GM21360 (cell line): ENCODE measurements at regions not wholly inside any gene's neighbourhood (a gene's known extent, or its start where the extent isn't known, plus 50 kb on each side); places are given as distances from the start of the nearest gene placed in this dataset.
"Not testable (repeated sequence)": the region's sequence is repeated elsewhere in the genome, so short reads cannot be mapped to it uniquely, and the experiment has no call there.

Experiments used
- ATAC-seq: cut with Tn5 transposase; IDR thresholded peaks from one replicate; pipeline ENCODE4 v1.9.1; 2021; ENCODE audit warnings: mild to moderate bottlenecking, moderate library complexity; ENCODE audit not compliant: unreplicated experiment

DNA sequence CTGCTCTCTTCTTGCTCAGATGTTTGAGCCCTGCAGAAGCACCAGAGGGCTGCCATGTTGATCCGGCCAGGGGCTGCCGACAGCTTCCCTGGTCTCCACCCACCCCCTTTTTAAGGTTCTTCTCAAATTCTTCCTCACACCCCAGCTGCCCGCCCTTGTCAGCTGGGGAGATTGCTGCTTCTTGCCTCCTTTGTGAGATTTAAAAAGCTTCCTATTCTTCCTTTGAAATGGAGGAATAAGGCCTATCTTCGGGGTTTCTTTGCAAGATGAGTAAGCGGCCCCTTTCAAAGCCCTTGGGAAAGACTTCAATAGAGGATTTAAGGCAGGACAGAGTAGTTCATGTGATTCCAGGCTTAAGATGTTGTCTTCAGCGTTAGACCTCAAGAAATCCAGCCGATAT, 211.9 kb upstream of the SHH start:
- no peak for ATAC-seq

DNA sequence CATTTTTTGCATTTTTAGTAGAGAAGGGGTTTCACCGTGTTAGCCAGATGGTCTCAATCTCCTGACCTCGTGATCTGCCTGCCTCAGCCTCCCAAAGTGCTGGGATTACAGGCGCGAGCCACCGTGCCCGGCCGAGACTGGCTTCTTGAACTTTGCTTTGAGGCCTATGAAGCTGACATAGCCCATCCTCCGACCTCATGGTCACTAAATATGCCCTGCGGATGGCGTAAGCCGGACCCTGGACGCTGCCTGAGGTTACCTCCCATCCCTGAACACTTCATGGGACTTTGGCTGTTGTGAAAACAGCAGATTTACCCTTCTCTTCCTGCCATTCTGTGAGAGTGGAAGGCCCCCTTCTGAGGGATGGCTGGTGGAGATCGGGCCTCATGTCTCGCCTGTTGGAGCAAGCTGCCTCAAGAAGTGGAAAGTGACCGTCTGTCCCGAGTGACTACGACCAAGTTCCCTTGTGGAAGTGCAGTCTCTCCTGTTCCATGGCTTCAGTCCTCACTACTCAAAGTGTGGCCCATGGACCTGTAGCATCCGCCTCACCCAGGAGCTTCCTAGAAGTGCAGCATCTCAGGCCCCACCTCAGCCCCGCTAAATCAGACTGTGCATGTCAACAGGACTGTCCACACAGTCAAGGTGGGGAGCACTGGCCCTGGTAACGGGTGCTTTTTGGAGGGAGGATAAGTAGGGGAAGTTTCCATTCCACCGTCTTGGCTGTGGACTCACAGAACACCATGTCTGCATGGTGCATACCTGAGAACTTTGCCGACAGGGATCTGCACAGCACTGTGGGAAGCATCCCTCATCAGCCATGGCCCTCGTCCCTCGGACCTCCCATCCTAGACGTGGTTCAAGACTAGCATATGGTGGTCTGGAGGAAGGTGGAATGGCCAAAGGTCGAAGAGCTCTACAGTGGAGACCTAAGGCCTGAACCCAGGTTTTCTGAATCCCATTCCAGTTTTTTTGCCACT, 210.5 kb upstream of the SHH start:
- no peak for ATAC-seq

DNA sequence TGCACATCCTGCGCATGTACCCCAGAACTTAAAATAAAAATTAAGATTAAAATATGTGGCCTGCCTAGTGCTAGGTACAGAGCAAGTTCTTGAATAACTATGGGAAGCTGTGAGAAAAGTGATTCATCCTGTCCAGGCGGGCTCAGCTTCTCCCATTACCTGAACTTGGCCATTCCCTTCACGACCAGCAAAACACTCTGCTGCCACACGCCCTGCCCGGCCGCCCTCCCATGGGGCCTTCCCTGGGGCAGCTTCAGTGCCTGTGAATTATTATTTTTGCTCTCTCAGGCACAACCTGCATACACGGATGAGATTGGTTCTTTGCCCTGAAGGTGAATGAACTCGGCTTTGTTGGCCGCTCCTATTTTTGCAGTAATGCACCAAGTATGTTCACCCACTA, 209.2 kb upstream of the SHH start:
- no peak for ATAC-seq

DNA sequence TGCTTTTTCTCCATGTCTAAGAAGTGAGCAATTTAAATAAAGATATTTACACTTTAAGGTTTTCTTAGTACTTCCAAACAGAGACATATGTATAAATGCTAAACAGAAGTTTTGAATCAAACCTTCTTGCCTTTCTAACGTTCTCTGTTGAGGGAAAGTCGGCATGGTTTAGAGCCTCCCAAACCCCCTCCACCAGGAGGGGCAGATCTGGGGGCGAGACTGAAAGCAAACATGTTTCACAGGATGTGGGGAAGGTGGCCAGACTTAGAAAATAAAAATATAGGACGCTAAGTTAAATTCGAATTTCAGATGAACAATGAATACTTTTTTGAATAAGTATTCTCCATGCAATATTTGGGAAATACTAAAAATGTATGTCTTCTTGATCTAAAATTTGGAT, 208.3 kb upstream of the SHH start:
- no peak for ATAC-seq

DNA sequence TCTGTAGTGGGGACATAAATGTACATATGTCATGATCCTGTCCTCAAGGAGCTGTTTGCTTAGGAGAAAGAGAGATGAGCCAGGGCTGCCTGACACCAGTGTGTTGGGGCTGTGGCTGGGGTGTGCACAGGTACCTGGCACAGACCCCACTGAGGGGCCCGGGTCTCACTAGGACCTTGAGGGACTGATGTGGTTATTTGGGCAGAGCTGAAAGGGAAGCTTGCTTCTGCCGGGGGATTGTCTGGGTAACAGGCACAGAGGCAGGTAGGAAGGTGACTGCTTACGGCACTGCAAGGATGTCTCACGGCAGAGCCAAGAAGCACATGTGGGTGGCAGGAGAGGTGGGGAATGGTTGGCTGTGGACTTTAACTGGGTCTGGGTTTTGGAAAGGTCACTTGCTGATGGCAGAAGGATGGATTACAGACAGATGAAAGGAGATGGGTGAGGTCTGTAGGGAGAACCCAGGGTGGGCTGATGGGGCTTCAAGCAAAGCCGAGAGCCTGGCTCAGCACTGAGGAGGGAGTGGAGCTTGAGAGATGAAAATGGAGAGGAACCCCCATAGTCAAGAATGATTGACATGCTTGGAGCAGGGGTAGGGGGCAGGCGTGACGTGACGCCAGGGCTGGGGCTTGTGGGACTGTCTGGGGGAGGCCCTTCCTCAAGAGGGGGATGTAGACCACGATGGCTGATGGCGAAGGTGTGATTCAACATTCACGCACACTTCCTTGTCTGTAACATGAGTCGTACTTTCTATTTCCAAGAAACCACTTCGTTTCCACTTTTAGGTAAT, 207.7 kb upstream of the SHH start:
- ATAC-seq = no peak

DNA sequence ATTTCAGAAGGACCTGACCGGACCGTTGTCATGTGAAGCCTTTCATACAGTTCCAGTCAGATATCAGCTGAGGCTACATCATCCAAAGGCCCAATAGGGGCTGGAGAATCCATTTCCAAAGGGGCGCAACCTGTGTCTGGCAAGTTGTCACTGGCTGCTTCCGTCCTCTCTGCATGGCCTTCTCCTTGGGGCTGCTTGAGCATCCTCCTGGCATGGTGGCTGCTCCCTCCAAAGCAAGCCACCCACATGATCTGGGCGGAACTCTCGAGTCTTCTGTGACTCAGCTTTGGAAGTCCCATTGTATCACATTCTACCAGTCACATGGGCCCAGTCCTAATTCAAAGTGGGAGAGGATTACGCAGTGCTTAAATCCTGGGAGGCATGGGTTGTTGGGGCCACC, 207.0 kb upstream of the SHH start:
- no peak for ATAC-seq

DNA sequence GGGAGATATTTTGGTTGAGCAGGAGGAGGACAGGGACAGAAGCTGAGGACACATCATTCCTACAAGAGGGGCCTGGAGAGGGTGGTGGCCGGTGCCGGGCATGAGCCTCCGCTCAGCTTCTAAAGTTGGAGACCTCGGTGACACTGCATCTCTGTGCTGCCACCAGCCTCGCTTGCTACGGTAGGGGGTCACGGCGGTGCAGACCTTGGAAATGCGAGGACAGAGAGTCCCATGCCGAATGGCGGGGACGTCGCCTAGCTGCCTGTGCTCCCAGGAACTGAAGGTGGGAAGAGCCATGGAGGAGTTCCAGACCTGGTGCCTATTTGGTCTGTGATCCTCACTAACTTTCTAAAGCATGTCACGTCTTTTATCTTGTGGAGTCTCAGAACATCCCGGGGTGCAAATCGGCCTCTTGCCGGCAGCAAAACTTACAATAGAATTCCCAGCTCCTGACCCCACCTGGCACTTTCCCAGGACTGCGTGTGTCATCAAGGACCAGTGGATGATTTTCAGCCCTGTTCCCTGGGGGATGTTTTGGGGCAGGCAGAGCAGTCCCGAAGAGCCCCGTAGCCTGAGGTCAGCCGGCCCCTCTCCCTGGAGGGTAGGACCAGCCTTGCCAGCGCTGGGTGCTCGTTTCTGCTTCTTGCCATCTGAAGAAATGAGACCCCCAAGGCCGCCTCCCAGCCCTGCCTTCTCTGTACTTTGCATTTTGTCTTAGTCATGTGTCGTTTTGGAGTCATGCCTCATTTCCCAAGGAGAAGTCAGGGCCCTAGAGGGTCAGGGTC, 205.8 kb upstream of the SHH start:
- no peak for ATAC-seq

DNA sequence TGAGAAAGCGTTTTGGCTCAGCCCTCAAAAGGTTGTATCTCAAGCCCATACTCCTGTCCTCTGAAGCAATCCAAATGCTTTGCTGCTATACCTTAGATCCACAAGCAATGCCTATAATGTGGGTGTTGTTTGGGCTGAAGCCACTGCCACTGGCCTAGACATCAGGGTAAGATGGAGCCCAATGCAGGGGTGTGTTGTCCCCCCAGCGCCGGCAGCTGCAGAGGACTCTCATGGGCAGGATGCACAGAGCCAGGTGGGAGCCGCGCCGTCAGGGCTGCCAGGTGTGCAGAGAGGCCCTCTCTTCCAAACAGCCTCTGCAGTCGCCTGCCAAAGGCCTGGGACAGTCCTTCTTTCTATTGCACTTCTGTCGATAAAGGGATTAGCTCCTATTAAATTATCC, 205.2 kb upstream of the SHH start:
- no peak for ATAC-seq

DNA sequence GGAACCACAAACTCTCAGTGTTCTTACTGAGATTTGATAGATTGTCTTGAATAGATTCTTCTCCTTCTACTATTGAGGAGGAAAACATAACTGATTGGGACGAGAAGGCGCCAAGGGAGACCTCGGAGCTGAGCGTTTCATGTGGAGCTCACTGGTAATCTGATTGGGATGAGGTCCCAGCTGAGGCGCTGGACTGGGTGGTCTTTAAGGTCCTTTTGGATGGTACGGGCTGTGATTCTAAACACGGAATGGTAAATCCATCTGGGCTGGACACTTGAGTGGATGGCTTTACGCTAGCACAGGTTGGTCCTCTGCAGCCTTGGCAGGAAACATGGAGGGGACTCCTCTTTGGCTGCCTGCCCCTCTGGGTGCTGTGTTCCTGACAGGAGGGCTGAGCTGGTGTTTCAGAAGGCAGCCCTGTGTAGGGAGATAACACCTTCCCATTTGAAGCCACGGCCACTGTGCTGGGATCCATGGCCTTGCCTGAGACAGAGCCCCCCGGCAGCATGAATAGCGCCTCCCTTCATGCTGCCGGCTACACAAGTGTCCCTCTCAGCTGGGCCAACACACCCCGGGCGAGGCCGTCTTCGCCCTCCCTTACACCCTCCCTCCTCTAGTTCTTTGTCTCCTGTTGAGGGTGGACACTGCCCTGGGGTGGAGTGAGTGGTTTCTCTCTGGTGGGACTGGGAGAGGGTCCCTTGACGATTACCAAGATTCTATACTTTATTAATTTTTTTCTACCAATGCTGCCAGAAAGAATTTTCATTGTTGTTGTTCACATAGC, 203.2 kb upstream of the SHH start:
- ATAC-seq = no peak

DNA sequence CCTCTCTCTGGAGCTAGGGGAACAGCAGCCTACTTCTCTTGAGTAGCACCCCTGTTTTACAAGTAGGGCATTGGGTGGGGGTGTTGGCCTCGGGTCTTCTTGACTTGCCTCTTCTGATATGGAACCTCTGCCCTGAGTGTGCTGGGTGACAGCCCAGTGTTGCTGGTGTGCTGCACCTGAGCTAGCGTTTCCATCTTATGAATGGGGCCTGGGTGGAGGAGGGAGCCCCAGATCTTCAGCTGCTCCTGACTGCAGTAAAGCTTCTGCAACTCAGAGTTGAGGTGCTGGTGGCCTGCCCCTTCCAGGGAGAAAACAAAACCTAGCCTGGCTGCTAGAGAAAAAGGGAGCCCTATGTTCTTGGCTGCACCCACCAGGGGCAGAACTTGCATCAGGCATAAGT, 202.5 kb upstream of the SHH start:
- ATAC-seq = no peak

DNA sequence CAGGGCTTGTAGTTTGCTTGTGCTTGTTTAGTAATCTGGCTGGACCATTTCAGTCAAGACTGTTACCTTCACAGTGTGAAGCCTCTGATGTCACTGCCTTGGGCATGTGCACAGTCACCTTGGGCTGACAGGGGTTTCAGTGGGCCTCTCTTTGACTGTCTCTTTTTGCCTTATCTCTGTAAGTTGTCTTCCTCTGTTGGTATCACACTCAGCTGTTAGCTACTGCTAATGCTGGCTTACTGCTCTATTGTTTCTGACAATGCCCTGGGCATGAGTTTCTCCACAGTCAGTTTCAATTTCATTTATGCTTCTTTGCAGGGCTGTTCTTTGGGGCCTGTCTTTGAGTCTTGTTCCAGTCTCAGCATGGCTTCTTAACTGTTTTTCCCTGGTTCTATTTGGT, 201.9 kb upstream of the SHH start:
- ATAC-seq = no peak

DNA sequence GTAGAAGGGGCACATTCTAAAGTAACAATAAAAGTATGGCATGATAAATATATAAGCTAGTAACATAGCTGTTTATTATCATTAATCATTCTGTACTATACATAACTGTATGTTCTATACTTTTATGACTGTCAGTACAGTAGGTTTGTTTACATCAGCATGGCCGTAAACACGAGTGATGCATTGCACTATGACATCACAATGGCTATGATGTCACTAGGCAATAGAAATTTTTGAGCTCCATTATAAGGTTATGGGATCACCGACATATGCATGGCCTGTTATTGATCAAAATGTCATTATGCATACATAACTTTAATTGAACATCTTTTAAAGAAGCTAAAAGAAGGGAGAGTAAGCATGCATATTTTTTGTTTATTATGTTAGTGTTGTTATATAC, 200.1 kb upstream of the SHH start:
- ATAC-seq = no peak

DNA sequence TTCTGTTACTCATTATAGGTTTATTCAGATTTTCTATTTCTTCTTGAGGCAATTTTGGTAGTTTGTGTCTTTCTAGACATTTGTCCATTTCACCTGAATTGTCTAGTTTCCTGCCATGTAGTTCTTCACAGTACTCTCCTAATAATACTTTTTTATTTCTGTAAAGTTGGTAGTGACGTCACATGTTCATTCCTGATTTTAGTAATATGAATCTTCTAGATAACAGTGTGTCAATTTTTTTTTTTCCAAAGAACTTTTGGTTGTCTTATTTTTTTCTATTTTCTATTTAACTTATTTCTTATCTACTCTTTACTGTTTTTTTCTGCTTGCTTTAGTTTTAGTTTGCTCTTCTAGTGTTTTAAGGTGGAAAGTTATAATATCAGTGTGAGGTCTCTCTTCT, 197.3 kb upstream of the SHH start:
- no peak for ATAC-seq

DNA sequence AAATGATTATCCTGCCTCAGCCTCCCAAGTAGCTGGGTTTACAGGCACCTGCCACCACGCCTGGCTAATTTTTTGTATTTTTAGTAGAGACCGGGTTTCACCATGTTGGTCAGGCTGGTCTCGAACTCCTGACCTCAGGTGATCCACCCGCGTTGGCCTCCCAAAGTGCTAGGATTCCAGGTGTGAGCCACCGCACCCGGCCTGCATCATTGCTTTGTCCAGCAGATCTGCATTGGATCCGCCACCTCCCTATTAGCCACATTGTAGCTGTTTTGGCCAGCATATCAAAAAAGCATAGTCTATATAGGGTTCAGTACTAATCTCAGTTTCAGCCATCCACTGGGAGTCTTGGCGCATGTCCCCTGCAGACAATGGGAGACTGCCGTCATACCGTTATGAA, 194.6 kb upstream of the SHH start:
- not testable (repeated sequence) for ATAC-seq

DNA sequence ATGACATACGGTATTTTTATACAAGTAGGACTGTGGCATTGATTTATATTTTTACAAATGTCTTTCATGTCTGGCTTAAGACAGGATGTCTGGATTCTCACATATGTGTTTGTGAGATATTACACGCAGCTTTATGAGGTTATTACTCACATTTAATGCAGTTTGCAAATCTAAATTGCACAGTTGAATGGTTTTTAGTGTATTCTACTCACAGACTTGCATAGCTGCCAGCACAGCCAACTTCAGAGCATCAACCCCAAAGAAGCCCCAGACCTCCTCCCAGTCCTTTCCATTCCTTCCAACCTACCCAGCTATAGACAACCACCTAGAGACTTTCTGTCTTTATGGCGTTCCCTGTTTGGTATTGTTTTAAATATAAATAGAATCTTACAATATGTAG, 193.8 kb upstream of the SHH start:
- ATAC-seq = no peak

DNA sequence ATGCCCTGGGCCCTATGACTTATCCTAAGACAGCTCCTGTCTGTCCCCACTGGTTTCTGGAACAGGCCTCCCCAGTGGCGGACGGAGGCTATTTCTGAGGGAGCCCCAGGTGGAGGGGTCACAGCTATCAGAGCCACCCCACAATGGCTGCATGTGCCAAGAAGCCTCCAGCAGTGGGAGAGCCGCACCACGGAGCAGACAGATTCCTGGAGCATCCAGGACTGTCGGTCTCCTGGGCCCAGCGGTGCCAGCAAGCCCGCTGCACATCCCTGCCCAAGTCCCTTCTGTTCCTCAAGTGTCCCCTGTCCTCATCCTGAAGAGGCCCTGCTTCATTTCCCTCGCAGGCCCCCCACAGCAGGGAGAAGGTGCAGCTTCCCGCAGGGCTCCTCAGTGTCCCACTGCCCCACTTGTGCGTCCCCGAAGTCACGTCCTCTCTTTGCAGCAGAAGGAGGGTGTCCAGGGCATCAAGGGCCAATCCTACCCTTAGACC, 193.0 kb upstream of the SHH start:
- ATAC-seq = no peak

DNA sequence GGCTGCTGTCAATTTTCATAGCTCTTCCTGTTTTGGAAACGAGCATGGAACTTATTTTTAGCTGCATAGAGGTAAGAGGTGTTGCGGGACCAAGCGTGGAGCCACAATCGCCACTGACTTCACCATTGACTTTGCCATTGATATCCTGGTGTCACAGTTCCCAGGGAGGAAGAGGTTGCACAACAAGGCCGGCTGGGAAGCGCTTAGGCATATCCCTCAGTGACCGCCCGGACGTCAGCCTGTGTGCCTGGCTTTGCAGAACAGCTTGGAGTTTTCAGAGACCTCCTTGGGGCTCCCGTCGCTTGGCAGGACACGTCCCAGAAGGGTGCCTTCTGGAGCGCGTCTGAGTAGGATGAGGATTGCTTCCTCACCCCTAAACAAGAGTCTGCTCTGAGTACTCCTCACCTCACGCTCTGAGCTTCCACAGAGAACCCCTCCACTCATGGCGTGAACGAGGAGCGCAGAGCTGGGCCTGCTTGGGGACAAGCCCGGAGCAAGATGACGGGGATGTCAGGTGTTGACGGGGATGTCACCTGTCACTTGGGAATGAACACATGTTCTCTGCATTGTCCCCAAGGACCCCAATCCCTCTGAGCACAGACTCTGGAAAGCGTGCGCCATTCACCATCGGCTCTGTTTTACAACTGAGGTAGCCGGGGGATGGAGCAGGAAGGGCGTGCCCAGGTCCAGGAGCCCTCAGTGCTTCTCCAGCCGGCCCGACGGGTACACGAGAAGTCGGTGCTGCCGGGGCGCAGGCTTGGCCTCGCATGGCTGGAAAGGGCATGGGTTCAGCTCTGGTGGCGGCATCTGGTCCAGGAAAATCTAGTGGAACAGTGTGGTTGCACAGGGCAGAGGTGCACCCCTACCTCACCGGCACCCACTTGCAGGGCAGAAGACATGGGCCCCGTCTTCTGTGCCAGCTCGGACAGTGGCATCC, 192.3 kb upstream of the SHH start:
- no peak for ATAC-seq

DNA sequence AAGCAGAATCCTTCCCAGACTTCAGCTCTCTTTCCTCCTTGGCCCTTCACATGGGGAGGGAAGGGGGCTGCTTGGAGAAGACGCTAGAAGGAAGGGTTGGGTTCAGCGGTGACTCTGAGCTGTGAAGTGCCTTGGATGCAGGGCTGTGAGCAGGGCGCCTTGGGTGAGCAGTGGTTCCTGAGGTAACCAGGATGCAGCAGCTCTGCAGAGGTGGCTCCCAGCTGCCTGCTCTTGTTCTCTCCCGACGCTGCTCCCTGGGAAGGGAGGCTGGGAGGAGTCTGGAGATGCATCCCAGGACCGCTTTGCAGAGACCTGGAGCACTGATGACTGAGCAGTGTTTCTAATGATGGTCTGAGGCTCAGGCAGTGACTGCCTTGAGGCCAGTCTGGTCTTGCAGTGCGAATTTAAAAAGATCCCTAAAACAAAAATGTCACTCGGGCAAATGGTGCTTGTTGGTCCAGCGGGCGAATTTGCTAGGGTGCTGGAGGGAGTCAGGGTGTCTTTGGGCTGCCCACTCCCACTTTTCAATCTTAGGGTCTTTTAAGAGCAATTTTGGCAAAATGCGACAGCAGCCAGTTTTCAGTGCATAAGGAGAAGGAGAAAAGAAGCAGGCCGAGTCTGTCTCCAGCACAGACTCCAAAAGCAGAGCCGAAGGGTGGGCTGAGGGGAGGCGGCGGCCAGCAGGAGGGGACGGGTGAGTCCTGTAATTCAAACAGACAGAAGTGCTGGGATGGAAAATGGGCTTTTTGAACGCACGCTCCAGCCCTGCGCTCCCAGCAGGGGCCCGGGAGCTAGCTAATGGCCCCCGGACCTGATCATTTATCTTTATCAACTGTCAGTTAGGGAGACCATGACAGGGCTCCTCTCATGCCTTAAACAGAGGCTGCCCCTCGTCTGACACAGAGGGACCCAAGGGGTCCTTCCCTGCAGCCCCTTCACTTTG, 191.2 kb upstream of the SHH start:
- ATAC-seq = no peak
